GM18907 (cell line): ENCODE measurements at regions not wholly inside any gene's neighbourhood (a gene's known extent, or its start where the extent isn't known, plus 50 kb on each side); places are given as distances from the start of the nearest gene placed in this dataset.

Source experiments
- ATAC-seq: cut with Tn5 transposase; IDR thresholded peaks from one replicate; pipeline ENCODE4 v1.9.1; 2021; ENCODE audit warnings: mild to moderate bottlenecking, moderate library complexity; ENCODE audit not compliant: unreplicated experiment

GRCh38 chr16:63982741-63983140 lies 1139.1 kb downstream of the CDH11 start:
- no peak for ATAC-seq

DNA sequence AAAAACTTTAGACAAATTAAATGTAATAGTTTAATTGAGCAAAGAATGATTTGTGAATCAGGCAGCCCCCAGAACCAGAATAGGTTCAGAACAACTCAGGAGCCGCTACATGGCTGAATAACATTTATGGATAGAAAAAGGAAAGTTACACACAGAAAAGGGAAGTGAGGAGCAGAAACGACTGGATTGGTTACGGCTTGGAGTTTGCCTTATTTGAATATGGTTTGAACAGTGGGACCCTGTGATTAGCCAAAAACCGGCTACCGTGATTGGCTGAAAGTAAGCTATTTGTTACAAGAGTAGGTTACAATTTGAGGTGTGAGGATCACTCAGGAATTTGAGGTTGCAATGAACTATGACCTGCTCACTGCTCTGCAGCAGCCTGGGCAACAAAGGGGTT lies 1139.8 kb downstream of the CDH11 start:
- ATAC-seq = no peak

DNA sequence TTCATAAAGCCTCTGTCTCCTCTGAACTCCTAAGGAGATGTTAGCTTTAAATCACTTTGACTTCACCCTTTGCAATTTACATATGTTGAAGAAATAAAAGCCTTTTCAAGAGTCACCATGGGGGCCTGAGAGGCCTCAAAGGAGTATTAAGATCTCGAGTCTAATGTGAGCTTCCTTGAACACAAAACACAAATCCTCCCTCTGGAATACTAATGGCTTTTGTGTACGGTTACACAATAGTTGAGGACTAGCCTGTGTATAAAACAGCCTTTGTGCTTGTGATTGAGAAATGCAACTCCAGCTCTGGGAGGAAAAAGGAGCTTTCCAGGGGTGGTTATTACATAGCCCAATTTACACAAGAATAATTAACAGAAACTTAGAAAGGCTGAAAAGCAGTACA lies 1140.2 kb downstream of the CDH11 start:
- no peak for ATAC-seq

GRCh38 chr16:63980763-63981162 lies 1141.1 kb downstream of the CDH11 start:
- no peak for ATAC-seq

- no peak for ATAC-seq
These were observed 1143.6 kb downstream of the CDH11 start for GRCh38 chr16:63978240-63978639.

DNA sequence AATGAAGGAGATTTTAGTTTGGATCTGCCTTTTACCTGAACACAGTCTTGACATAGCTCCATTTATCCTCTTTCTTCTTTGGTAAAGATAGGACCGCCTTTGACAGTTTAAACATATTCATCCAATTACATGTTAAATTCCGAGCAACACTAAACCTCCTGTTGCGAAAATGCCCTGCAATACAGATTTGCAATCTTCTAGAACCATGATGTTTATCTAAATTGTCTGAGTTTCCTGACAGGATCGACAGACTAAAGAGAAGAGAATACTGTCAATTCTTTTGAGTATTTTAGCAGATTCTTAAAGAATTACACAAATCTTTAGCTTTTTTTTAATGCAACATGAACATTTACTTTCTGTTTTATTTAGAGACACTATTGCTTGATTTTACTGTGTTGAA lies 1145.5 kb downstream of the CDH11 start:
- ATAC-seq = no peak

GRCh38 chr16:63975669-63976068 lies 1146.2 kb downstream of the CDH11 start:
- ATAC-seq = no peak

- no peak for ATAC-seq
These were observed 1153.9 kb downstream of the CDH11 start for GRCh38 chr16:63967966-63968365.

DNA sequence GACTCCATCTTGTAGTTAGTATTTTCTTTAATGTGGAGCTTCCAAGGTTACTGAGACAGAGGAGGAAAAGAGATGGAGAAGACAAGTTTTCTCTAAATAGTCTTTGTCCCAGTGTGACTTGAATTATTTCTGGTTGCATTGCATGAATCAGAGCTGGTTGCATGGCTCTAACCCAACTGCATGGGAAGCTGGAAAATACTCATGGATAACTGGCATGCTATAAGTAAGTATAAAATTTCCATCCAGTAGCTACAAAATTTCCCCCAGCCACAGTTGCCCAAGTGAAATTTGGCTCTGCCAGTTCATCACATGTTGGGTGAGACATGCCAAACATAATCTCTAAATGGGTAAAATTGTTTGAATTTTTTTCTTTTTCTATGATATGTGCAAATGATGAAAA lies 1161.5 kb downstream of the CDH11 start:
- no peak for ATAC-seq

GRCh38 chr16:63947022-63947421 lies 1174.8 kb downstream of the CDH11 start:
- no peak for ATAC-seq

GRCh38 chr16:63945806-63946205 lies 1176.1 kb downstream of the CDH11 start:
- ATAC-seq = no peak

DNA sequence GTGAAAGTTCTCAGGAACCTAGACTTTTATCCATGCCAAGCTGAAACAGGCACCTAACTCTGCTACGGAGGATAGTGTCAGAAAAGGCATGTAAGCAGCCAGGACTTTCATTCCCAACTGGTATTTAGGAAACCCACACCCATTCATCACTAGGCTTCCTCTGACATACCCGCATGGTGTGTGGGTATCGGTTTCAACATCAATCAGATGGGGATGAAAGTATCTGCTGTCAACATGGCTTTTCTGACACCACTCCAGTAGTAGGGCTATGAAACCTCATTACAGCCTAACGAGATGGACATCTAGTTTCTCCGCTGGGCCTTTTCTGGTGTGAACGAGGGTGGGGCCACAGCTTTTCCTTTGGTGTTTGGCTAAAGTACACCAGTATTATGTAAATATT lies 1178.3 kb downstream of the CDH11 start:
- ATAC-seq = no peak

DNA sequence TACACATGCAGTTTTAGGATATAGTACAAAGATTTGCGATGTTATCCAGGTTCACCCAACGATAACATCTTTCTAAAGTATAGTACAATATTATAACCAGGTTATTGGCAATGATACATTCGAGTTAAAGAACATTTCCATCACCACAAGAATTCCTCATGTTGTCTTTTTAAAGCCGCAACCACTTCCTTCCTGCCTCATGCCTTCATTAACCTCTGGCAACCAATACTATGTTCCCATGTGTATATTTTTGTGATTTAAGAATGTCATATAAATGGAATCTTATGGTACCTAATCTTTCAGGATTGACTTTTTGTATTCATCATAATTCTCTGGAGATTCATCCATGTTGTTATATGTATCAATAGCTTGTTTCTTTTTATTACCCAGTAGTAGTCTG lies 1183.2 kb downstream of the CDH11 start:
- no peak for ATAC-seq

GRCh38 chr16:63933841-63934240 lies 1188.0 kb downstream of the CDH11 start:
- ATAC-seq = no peak

DNA sequence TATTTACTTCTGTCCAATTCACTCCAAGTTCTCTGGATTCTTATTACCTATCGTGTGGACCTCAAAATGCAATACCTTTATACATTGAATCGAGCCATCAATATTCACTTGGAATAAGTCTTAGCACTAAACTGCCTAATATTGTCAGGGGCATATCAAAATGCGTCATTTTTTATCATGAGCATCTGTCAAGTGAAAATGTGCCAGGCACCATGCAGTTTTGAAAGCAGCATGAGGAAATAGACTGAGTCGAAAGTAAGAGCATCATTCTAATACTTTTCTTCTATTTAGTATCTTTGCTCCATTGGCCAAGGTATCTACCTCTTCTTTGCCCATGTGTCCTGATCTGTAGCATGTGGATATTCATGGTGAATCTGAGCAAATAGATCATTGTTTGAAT lies 1193.4 kb downstream of the CDH11 start:
- no peak for ATAC-seq

DNA sequence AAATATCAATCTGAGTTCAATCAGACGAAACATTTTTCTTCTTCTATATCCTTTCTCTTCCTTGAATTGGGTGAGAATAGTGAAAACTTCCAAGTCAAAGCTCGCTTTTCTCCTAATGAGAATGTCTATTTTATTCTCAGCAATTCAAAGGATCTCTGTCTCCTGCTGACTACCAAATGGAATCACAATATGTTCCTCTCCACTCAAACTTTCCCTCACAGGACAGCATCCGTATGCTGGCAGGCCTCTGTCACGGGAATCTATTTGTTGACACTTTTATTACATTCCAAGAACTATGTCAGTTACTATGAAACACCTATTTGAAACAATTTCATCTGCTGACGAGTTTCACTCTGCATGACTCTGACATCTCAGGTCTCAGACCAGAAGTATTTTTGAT lies 1196.6 kb downstream of the CDH11 start:
- ATAC-seq = no peak

- ATAC-seq = no peak
These were observed 1199.3 kb downstream of the CDH11 start for GRCh38 chr16:63922560-63922959.

GRCh38 chr16:63921737-63922295 lies 1200.0 kb downstream of the CDH11 start:
- no peak for ATAC-seq

DNA sequence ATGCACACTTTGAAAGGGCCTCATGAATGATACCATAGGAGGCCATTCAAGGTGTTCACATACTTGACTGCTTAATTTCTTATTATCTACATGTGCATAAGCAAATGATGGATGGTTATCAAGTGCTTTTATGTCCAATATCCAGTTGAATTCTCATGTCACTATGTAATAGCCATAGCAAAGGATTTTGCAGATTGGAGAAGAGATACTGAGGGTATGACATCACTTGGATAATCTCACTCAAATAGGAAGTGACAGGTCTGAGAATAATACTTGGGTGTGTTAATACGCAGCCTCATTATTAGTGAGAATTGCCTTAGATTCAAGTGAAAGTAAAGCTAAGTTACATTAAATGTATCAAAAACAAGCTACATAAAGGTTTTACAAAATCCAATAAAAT lies 1208.6 kb downstream of the CDH11 start:
- no peak for ATAC-seq

DNA sequence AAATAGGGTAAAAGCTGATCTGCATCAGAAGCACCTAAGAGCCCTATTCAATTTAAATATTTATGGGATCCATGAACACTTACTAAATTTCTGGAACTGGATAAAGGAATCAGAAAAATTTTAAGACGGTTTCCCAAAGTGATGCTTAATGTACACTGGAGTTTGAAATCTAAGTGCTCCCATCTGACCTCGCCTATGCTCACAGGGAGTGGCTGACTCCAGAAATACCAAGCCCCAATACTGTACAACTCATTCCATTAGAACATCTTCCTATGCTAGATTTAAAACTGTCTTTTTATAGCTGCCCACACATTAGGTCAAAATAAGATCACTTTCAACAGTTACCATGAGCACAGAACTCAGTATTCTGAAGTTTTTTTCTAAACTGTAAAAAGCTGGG lies 1214.6 kb downstream of the CDH11 start:
- no peak for ATAC-seq

GRCh38 chr16:63904930-63905329 lies 1216.9 kb downstream of the CDH11 start:
- ATAC-seq = no peak

- ATAC-seq = no peak
These were observed 1217.7 kb downstream of the CDH11 start for GRCh38 chr16:63904182-63904581.

GRCh38 chr16:63896383-63897109 lies 1225.3 kb downstream of the CDH11 start:
- no peak for ATAC-seq
